ENCODE measurements at regions not wholly inside any gene's neighbourhood (a gene's known extent, or its start where the extent isn't known, plus 50 kb on each side); places are given as distances from the start of the nearest gene placed in this dataset.

GRCh38 chr4:42708625-42709024 lies 51.7 kb upstream of the ATP8A1 start:
- Histone ChIP-seq H3K27ac (replicated peaks) (no peak overlapping the region), H3K27me3 (ENCODE audit: insufficient read depth, poor library complexity, severe bottlenecking) (no peaks in the 10 kb centered on the region), H3K4me3 (replicated peaks; ENCODE audit: insufficient read depth, low read length) (no peak overlapping the region)
- TF ChIP-seq POLR2AphosphoS5 (IDR thresholded peaks at IDR 0.05; ENCODE audit: low read depth) (no peak), GABPA (IDR thresholded peaks at IDR 0.05; ENCODE audit: low read depth) (no peak), REST (IDR thresholded peaks at IDR 0.05; ENCODE audit: insufficient replicate concordance, low read depth) (no peak), CTCF (IDR thresholded peaks at IDR 0.05; ENCODE audit: insufficient read depth, low read length) (no peak), SPI1 (IDR thresholded peaks at IDR 0.05; ENCODE audit: borderline replicate concordance, low read depth) (no peak)
- DNase-seq (ENCODE audit: low read depth in 1 of 2, low spot score in 1 of 2): no peak
